Breast epithelium (tissue), 4 donors: ENCODE measurements at regions not wholly inside any gene's neighbourhood (a gene's known extent, or its start where the extent isn't known, plus 50 kb on each side); places are given as distances from the start of the nearest gene placed in this dataset.

Source experiments
- DNase-seq, 2 donors: peaks; one replicate each; pipeline ENCODE4 v3.0.0-alpha.2; 2019; ENCODE audit warnings: low spot score in 2 of 2
- H3K27ac ChIP-seq, 2 donors: fragments of 200-600 bp; sonication (generic) in 1 of 2; one replicate each; pipeline ENCODE4 v1.5.1; 2016 to 2019; ENCODE audit warnings: mild to moderate bottlenecking in 1 of 2
- H3K27me3 ChIP-seq, 2 donors: fragments of 200-600 bp; sonication (generic) in 1 of 2; one replicate each; pipeline versions ENCODE4 v1.5.1 to v1.6.0; 2017 to 2019; ENCODE audit warnings: control low read depth in 1 of 2, mild to moderate bottlenecking in 1 of 2
- H3K36me3 ChIP-seq: fragments of 200-600 bp; one replicate; pipeline ENCODE4 v1.5.1; 2019
- H3K4me1 ChIP-seq, 2 donors: fragments of 200-600 bp; sonication (generic); one replicate each; pipeline ENCODE4 v1.5.1; 2016 to 2019; ENCODE audit warnings: control low read depth in 1 of 2
- H3K4me3 ChIP-seq, 3 donors: fragments of 200-600 bp; sonication (generic); 1 replicate in 2 of 3; 2 replicates in 1 of 3; pipeline ENCODE4 v1.5.1; 2016 to 2019; ENCODE audit warnings: mild to moderate bottlenecking in 3 of 3, moderate library complexity in 2 of 3
- H3K9me3 ChIP-seq, 2 donors: fragments of 200-600 bp; sonication (generic) in 1 of 2; one replicate each; pipeline ENCODE4 v1.5.1; 2016 to 2019; ENCODE audit warnings: control low read depth in 1 of 2
- POLR2A ChIP-seq: fragments of 450-650 bp; IDR thresholded peaks from one replicate; pipeline ENCODE4 v1.6.1; 2016; ENCODE audit warnings: antibody characterized with exemption, mild to moderate bottlenecking, moderate library complexity
- POLR2AphosphoS5 ChIP-seq, 3 donors: sonication (generic); formaldehyde crosslinking; IDR thresholded peaks; one replicate each; pipeline ENCODE4 v1.6.1; 2017; ENCODE audit warnings: antibody characterized with exemption in 3 of 3
- intact Hi-C: fragments of 100-400 bp; cut with DNase I; formaldehyde crosslinking; loops from one replicate; pipeline ENCODE4 v1.15.1; 2023; ENCODE audit warnings: low total_unique reads
- TF ChIP-seq, protein P1 (sequence below), 3 donors: fragments of 450-650 bp; IDR thresholded peaks; one replicate each; pipeline ENCODE4 v1.5.1; 2016 to 2017; ENCODE audit warnings: antibody characterized with exemption in 3 of 3, mild to moderate bottlenecking in 3 of 3, moderate library complexity in 3 of 3

GRCh38 chr6:9347608-9348007 is 912.3 kb upstream of the SLC35B3 start:
- Histone ChIP-seq H3K36me3 (no peaks in the 10 kb centered on the region), H3K4me1 (no peaks in the 10 kb centered on the region), H3K4me3 (no peak overlapping the region), H3K9me3 (no peaks in the 10 kb centered on the region), H3K27me3 (no peaks in the 10 kb centered on the region), H3K27ac (no peak overlapping the region)
- DNase-seq: no peak
- TF ChIP-seq, protein P1, sequence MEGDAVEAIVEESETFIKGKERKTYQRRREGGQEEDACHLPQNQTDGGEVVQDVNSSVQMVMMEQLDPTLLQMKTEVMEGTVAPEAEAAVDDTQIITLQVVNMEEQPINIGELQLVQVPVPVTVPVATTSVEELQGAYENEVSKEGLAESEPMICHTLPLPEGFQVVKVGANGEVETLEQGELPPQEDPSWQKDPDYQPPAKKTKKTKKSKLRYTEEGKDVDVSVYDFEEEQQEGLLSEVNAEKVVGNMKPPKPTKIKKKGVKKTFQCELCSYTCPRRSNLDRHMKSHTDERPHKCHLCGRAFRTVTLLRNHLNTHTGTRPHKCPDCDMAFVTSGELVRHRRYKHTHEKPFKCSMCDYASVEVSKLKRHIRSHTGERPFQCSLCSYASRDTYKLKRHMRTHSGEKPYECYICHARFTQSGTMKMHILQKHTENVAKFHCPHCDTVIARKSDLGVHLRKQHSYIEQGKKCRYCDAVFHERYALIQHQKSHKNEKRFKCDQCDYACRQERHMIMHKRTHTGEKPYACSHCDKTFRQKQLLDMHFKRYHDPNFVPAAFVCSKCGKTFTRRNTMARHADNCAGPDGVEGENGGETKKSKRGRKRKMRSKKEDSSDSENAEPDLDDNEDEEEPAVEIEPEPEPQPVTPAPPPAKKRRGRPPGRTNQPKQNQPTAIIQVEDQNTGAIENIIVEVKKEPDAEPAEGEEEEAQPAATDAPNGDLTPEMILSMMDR (IDR thresholded peaks at IDR 0.05): no peak
- TF ChIP-seq POLR2A (no peak), POLR2AphosphoS5 (IDR thresholded peaks at IDR 0.05) (no peak)
- intact Hi-C loops: no loop called here

- no peaks in the 10 kb centered on the region for H3K27me3 ChIP-seq
- no peaks in the 10 kb centered on the region for H3K9me3 ChIP-seq
- no peak for DNase-seq
- intact Hi-C loops: no loop called here
- H3K4me1 ChIP-seq: no peaks in the 10 kb centered on the region
- H3K36me3 ChIP-seq: no peaks in the 10 kb centered on the region
- no peak overlapping the region for H3K4me3 ChIP-seq
- H3K27ac ChIP-seq: no peak overlapping the region
- TF ChIP-seq POLR2A (no peak), POLR2AphosphoS5 (IDR thresholded peaks at IDR 0.05) (no peak)
- TF ChIP-seq, protein P1 (IDR thresholded peaks at IDR 0.05): no peak
Measured at GRCh38 chr6:9346923-9347322, 911.6 kb upstream of the SLC35B3 start.

- no peaks in the 10 kb centered on the region for H3K36me3 ChIP-seq
- H3K9me3 ChIP-seq: no peaks in the 10 kb centered on the region
- DNase-seq: no peak
- no peak overlapping the region for H3K4me3 ChIP-seq
- no peaks in the 10 kb centered on the region for H3K4me1 ChIP-seq
- no peak for TF ChIP-seq POLR2AphosphoS5 (IDR thresholded peaks at IDR 0.05)
- no peak for TF ChIP-seq POLR2A
- TF ChIP-seq, protein P1 (IDR thresholded peaks at IDR 0.05): no peak
- H3K27ac ChIP-seq: no peak overlapping the region
- no peaks in the 10 kb centered on the region for H3K27me3 ChIP-seq
- intact Hi-C loops: no loop called here
Measured at GRCh38 chr6:9335431-9335830, 900.1 kb upstream of the SLC35B3 start.

DNA sequence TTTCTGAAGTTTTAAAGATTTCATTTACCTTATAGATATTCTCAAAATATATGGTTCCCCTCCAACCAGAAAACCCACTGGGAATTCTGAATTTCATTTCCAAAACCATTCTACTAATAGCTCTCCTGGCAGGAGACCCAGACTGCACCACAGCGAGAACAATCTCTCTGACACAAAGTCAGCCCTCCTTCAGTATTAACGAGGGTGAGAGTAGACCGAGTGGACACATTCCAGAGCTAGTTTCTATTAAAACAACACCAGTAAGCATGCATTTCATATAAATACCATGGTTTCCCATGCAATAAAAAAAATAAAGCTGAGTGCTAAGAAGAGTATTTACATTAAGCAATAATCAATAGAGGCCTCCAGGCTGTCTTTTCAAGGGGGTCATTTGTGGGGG is 899.6 kb upstream of the SLC35B3 start:
- no peaks in the 10 kb centered on the region for H3K36me3 ChIP-seq
- H3K27me3 ChIP-seq: no peaks in the 10 kb centered on the region
- intact Hi-C loops: no loop called here
- no peak for DNase-seq
- no peak overlapping the region for H3K27ac ChIP-seq
- no peaks in the 10 kb centered on the region for H3K9me3 ChIP-seq
- TF ChIP-seq POLR2A (no peak), POLR2AphosphoS5 (IDR thresholded peaks at IDR 0.05) (no peak)
- TF ChIP-seq, protein P1 (IDR thresholded peaks at IDR 0.05): no peak
- H3K4me1 ChIP-seq: no peaks in the 10 kb centered on the region
- no peak overlapping the region for H3K4me3 ChIP-seq

DNA sequence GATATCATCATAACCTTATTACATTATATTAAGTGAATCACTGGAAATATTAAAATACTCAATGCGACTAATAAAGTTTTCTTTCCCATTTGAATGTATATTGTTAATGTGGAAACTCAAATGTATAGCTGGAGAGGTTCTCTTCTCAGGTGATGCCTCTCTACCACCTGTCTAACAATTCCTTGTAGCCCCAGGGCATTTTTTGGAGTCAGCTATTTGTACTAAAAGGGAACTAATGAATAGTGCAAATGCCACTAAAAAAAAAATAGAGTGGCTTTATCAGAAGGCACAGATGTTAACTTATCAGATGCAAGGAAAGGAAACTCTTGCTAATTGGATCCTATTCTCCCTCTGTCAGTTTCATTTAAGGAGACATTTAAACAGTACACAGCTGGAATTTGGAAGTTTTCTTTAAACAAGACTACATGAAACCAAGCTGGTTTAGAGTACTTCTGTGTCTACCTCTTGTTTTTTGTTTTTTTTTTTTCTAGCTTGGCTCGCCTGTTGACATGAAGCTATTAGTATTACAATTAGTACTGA is 897.0 kb upstream of the SLC35B3 start:
- Histone ChIP-seq H3K27me3 (no peaks in the 10 kb centered on the region), H3K27ac (no peak overlapping the region), H3K36me3 (no peaks in the 10 kb centered on the region), H3K4me3 (no peak overlapping the region), H3K9me3 (peaks cover 0 to 10% of the 10 kb centered on the region in 2 donors), H3K4me1 (no peaks in the 10 kb centered on the region)
- DNase-seq: no peak
- TF ChIP-seq, protein P1 (IDR thresholded peaks at IDR 0.05): no peak
- intact Hi-C loops: no loop called here
